ENCODE measurements at regions not wholly inside any gene's neighbourhood (a gene's known extent, or its start where the extent isn't known, plus 50 kb on each side); places are given as distances from the start of the nearest gene placed in this dataset.

GRCh38 chr1:229117664-229118300 lies 153.1 kb upstream of the RAB4A start:
- TF ChIP-seq CTCF (IDR thresholded peaks at IDR 0.05) (no peak), POLR2A (IDR thresholded peaks at IDR 0.05) (no peak)
